GM12892 (cell line): ENCODE measurements at regions not wholly inside any gene's neighbourhood (a gene's known extent, or its start where the extent isn't known, plus 50 kb on each side); places are given as distances from the start of the nearest gene placed in this dataset.

Experiments used
- POLR2A ChIP-seq: IDR thresholded peaks from 2 replicates; pipeline ENCODE4 v1.6.1; 2011; ENCODE audit warnings: low read depth, low read length, control low read depth
- POLR2AphosphoS5 ChIP-seq: IDR thresholded peaks from 2 replicates; pipeline ENCODE4 v1.6.1; 2011; ENCODE audit warnings: low read depth, low read length, control low read depth
- TAF1 ChIP-seq: IDR thresholded peaks from 2 replicates; pipeline ENCODE4 v1.6.1; 2011; ENCODE audit warnings: low read depth, mild to moderate bottlenecking, control low read depth, low read length, borderline replicate concordance

DNA sequence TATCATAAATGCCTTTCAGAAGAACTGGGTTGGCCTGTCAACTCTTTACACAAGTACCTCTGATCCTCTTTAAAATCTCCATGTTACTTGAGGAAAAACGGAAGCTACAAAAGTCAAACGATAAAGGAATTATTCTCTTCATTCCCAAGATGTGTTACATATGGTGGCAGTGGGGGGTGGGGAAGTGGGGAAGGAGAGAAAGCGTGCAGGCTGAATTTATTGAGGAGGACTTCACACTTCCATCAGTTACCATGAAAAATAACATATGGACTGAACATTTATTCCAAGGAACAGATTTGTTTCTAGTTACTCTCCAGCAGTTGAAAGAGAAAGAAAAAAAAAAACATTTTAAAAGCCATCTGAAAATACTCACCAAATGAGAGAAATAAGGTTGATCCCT is 474.4 kb upstream of the DCN start:
- TF ChIP-seq POLR2A (no peak), POLR2AphosphoS5 (no peak), TAF1 (no peak)
